GM19324 (cell line): ENCODE measurements at regions not wholly inside any gene's neighbourhood (a gene's known extent, or its start where the extent isn't known, plus 50 kb on each side); places are given as distances from the start of the nearest gene placed in this dataset.
"Not testable (repeated sequence)": the region's sequence is repeated elsewhere in the genome, so short reads cannot be mapped to it uniquely, and the experiment has no call there.

ENCODE experiments used
- ATAC-seq: cut with Tn5 transposase; IDR thresholded peaks from one replicate; pipeline ENCODE4 v1.9.1; 2021; ENCODE audit warnings: mild to moderate bottlenecking, moderate library complexity; ENCODE audit not compliant: unreplicated experiment, low FRiP score

DNA sequence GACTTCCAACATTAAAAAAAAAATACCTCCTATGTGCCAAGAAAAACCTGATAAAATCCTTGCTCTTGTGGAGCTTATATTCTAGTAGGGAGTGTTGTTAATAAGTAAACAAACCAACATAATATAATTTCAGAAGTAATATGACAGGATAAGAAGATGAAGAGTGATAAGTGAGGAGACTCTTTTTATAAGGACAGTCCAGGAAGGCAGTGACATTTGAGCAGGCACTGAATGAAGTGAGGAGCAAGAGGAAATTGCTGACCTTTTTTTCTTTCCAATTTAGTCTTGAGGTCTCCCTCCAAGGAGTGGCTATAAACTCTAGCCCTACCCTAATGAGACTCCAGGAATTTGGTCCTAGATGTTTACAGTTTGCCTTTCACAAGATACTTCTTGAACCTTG is 715.7 kb downstream of the SLITRK1 start:
- no peak for ATAC-seq

DNA sequence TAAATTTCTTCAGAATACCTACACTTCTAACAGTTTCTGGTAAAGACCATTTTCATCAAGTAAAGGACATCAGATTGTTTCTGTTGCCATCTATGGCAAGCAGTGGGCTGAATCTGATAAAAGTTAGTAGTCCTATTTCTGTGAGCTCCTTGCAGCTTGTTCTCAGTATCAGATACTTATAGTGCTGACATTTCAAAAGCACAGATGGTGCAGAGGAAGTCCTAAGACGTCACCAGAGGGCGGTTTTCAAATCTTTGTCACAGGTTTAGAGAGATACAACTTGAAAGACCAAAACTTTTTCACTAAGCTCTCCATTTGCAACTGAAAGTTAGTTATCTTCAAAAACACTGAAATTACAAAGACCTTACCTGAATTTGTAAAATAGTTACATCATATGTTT is 719.8 kb downstream of the SLITRK1 start:
- ATAC-seq: no peak

DNA sequence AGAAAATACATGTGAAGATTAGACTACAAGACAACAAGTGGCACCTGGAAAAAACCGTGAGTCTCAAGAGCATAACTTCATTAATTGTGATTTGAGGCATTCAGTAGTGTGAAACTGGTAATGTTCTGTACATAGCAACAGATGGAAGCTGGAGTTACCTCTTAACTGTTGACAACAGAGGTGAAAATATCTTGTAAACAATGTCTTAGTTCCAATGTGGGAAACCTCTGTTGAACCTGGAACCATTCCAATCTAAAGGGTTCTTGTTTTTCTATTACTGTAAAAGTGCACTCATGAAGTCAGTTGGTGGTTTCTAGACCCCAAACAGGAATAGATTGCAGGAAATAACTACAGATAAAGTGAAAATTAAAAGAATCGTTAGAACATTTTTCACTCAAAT is 728.4 kb downstream of the SLITRK1 start:
- no peak for ATAC-seq

DNA sequence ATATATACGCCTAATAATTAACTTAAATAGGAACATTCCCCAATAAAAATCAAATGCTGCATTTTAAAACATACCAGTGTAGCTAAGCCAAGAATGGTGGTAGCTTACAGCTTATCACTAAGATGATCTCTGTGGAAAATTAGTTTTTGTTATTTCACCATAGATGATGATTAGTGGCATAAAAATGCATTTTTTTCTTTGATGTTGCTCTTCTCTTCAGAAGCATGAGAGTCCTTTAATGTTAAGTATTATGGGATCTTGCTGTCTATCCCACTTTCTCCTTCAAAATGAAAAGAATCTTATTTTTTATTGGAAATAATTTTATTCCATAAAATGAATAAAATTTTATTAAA is 731.0 kb downstream of the SLITRK1 start:
- ATAC-seq: no peak

DNA sequence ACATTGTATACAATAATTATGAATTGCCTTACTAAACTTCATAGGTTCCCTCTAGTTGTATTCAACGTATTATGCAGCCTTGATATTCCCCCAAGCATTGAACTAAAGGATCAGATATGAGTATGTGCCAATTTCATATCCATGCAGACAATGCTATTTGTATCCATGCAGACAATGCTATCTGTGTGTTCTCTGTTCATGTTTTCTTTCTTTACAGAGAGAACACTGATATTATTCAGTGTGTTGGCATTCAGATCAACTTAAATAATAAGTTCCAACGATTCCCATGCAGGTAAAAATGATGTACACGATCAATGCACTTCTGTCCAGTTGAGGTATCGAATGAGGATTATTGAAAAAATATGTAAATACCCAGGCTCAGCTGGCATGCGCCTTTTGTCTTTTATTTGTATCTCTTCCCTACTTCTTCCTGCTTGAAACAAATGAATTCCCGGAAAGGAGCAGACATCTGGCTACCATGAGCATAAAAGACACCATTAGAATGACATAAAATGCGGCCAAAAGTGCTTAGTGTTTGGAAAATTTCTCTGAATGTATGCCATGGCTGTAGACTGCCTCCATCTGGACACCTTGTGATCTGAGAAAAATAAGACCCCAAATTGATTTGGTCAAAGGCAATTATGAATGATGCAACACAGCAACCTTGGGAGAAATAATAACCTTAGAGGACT is 731.5 kb downstream of the SLITRK1 start:
- ATAC-seq: no peak

DNA sequence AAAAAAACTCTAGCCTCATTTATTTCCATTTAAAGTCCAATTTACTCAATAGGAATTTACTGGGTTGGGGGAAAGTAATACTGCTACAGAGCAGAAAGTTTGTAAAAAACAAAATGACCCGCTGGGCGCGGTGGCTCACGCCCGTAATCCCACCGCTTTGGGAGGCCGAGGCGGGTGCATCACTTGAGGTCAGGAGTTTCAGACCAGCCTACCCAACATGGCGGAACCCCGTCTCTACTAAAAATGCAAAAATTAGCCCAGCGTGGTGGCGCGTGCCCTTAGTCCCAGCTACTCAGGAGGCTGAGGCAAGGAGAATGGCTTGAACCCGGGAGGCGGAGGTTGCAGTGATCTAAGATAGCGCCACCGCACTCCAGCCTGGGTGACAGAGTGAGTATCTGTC is 745.6 kb downstream of the SLITRK1 start:
- no peak for ATAC-seq

DNA sequence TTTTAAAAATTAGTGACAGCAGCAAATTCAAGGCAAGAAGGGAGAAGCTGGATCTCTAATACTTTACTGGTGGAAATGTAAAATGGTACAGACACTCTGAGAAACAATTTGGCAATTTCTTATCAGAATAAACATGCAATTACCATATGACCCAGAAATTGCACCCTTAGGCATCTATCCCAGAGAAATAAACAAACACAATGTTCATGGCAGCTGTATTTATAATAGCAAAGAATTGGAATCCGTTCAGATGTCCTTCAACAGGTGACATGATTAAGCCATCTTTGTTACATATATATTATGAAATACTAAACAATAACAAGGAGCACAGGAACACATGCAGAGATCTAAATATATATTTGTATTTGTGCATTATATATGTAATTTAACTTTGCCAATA is 756.5 kb downstream of the SLITRK1 start:
- ATAC-seq: no peak

DNA sequence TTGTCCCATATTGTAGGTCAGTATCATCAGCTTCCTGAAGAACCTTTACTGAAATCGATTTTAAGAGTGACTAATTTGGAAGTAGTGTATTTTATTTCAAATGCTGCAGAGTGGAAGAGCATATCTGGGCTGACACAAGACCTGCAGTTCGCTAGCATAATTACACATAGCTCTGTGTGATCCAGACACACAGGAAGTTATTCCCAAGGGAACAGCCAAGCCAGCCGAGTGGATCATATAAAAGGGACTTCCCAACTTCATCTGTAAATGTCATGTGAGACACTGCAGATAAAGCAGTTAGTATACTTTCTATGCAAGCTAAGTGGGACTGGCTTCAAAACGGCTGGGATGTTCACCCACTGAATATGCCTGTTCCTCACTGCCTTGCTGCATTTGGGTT is 760.4 kb downstream of the SLITRK1 start:
- ATAC-seq: no peak

DNA sequence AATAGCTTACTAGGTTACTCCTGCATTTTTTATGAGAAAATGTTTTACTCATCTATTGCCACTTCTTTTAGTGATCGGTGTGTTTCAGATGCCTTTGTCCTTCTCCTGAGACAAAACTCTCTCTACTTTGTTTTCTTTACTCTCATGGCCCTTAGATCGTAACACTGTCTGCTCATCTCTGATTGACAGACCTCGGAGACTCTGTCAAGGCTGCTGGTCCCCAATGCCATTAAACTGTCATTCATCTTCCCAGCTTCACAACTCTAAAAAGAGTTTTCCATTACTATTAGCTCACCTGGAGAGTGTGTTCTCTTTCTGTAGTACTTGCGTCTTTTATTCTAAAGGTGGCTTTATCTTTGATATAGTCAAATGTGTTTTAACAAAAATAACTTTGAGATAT is 765.2 kb downstream of the SLITRK1 start:
- ATAC-seq: no peak

DNA sequence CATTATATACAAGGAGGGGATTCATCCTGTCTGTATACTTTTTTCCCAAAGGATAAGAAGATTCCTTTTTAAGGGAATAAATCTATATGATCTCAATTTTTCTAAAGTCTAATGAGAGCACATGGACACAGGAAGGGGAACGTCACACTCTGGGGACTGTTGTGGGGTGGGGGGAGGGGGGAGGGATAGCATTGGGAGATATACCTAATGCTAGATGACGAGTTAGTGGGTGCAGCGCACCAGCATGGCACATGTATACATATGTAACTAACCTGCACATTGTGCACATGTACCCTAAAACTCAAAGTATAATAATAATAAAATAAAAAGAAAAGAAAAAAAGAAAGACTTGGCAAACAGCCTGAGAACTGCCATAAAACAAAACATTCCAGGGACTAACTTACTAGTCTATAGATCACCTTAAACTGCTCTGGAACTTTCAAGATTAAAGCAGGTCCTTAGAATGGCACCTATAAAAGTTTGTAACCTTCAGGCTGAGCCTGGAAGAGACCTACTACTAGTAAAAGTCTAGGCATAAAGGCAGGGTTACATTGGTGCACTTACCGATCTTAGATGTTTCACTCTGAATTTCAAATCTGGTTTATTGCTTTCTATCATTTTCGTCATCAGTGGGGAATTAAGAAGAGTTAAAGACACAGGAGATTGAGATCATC is 780.6 kb downstream of the SLITRK1 start:
- ATAC-seq: not testable (repeated sequence)

DNA sequence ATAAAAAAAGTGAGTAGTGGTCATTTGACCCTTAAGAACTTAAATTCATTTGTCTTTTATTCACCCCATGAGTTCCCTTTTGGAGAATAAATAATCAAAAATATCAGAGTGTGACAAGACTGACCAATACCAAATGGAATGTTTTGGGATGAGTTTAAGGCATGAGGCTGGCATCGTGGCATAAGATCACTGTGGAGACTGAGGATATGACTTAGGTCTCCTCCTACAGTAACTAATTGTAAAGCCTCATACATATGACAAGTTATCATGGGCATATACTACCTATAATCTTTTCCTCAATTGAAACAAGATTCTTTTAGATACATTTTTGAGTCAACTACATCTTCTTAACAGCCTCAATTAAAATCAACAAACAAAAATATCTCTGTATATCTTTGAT is 782.0 kb downstream of the SLITRK1 start:
- no peak for ATAC-seq

DNA sequence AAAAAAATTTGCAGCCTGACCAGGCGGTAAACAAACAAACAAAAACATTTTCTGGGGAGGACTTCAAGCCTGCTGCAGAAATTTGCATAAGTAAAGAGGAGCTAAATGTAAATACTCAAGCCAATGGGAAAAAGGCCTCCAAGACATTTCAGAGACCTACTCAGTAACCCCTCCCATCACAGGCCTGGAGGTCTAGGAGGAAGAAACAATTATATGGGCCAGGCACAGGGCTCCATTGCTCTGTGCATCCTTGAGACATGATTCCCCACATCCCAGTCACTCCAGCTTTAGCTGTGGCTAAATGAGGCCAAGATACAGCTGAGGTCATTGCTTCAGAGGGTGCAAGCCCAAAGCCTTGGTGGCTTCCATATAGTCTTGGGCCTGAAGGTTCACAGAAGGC is 793.4 kb downstream of the SLITRK1 start:
- no peak for ATAC-seq

DNA sequence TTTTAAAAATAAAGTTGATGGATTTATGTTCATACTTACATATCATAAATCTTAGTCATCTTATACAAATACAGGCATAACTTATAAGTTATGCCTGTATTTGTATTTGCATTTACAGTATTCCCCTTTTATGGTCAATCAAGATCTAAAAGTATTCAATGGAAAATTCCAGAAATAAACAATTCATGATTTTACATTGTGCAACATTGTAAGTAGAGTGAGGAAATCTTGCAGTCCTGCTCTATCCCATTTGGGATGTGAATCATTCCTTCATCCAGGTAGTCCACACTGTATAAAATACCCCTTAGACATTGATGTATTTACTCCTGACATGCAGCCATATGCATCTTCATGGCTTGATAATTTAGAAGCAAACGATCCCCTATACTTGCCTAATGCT is 795.3 kb downstream of the SLITRK1 start:
- no peak for ATAC-seq

DNA sequence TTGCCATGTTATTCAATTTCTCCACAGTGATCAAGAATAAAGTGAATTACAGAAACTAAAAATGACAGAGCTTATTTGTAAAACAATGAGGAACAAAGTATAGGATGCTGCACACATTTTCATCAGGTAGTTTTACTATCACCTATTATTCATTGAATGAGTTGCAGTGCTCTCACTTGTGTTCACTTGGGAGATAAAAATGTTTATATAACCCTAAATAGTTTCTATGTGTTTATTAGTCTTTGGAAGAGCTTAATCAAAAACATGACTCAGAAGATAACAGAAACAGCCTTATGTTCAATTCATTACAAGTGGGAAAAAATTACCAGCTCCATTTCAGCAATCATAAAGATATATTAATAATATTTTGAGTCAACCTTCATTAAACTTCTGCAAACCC is 796.2 kb downstream of the SLITRK1 start:
- no peak for ATAC-seq

DNA sequence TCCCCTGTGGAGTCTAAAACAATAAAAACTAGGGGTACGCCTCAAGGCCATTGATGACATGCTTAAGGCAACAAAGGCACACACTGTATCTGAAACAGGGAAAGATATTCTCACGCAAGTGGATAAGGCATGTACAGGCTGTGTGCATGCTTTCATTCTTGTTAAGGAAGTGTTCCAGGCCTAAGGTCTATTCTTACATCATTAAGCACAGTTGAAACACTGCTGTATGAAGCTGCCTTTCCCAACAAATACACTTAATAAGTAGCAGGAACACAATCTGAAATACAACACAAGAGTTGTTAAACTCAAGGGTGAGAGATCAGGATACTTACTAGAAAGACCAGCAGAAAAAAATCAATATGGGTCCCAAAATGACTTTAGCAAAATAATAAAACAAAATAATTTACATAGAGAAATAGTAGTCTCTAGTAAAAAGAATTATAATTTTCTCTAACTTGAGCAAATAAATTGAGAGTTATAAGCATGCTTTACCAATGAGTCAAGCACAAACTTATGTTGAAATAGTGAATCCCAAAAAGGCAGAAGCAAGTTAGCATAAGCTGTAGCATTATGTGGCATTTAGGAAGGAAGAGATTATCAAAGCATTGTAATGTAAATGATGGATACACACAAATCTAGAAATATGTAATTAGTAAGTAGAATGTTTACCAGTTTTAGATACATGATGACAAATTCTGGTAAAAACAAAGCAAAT is 796.9 kb downstream of the SLITRK1 start:
- ATAC-seq: no peak

DNA sequence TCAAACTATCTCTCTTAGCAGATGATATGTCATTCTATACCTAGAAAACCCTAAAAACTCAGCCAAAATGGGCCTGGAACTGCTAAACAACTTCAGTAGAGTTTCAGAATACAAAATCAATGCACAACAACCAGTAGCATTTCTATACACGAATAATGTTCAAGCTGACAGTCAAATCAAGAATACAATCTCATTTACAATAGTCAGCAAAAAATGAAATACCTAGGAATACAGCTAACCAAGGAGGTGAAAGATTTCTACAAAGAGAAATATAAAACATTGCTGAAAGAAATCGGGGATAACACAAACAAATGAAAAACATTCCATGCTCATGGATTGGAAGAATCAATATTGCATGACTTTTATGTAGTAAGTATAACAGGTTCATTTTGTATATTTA is 804.8 kb downstream of the SLITRK1 start:
- ATAC-seq: no peak

DNA sequence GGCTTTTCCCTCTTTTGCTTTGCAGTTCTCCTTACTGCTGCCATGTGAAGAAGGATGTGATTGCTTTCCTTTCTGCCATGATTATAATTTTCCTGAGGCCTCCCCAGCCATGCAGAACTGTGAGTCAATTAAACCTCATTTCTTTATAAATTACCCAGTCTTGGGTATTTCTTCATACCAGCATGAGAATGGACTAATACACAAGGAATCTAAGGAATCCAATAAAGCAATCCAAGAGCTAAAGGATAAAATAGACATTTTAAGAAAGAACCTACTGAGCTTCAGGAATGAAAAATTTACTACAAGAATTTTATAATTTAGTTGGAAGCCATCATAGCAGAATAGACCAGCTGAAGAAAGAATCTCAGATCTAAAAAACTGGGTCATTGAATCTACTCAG is 808.3 kb downstream of the SLITRK1 start:
- ATAC-seq: not testable (repeated sequence)

DNA sequence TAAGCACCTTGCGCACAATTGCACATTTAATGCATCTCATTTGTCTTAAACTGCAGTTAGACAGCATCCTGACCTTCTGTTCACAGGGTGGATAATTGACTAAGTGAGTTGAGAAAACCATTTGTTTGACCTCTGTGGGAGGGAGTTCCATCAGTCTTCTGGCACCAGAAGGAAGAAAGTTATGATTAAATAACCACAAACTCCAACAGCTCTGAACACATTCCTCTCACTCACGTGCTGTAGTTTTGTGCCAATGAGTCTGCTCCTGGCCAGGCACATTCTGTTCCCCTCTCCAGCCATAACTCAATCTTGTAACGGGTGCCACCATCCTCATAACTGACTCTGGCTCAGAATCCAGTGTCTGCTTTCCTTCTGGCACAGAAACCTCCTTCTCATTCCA is 817.2 kb downstream of the SLITRK1 start:
- no peak for ATAC-seq

DNA sequence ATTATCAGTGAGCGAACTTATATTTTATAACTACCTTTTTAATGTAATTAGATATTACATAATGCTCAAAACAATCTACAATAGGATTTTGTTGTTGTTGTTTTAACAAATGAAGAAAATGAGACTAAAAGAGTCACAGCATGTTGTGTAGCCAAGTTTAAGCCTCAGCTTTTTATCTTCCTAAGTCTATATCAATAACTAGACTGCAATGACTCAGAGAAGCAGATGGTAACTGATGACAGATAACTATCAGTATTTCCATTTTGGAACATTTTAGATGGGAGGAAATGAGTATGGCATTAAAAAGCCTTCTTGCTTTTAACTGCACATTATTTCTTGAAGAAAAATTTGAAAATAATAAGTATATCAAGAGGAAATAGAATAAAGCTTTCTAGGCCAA is 825.2 kb downstream of the SLITRK1 start:
- no peak for ATAC-seq

DNA sequence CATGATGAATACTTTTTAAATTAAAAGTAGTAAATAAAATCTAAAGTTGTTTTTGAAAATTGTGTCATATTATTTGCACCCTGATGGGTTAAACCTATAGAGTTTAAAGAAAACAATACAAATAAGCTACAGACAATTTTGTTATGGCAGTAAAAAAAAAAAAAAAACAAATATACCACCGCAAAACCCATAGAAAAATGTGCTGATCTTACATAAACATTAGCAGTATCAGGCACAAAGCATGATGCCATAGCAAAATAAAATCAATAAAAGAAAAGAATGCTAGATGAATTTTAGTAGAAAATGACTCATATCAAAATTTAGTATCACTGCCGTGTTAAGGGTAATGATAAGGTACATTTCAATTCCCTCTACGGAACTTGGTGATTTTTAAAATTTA is 826.0 kb downstream of the SLITRK1 start:
- no peak for ATAC-seq

DNA sequence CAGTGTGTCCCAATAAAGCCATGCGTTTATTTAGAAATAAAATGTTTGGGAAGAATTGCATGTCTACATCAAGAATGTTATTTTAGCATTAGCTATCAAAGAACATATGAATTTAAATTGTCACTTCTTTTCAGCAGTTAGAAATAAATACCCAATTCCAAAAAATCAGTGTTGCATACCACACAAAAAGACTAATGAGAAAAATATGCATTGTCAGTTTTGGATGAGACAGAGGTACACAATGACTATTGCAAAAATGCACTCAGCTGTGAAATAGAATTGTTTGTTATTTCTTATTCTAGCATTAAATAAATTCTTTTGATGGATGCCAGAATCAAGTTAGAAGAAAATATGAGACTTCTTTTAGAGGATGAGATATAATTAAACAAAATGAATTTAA is 833.9 kb downstream of the SLITRK1 start:
- no peak for ATAC-seq
